Ovary (tissue), 3 donors: ENCODE measurements at regions not wholly inside any gene's neighbourhood (a gene's known extent, or its start where the extent isn't known, plus 50 kb on each side); places are given as distances from the start of the nearest gene placed in this dataset.

Experiments used
- CTCF ChIP-seq, 3 donors: fragments of 450-650 bp in 2 of 3; fragments of 200-600 bp in 1 of 3; IDR thresholded peaks; one replicate each; pipeline versions ENCODE4 v1.5.1 to v1.8.0; 2016 to 2022; ENCODE audit warnings: antibody characterized with exemption in 3 of 3, mild to moderate bottlenecking in 1 of 3
- EP300 ChIP-seq: sonication (generic); formaldehyde crosslinking; IDR thresholded peaks from one replicate; pipeline ENCODE4 v1.6.1; 2017; ENCODE audit warnings: antibody characterized with exemption
- POLR2A ChIP-seq: fragments of 450-650 bp; IDR thresholded peaks from one replicate; pipeline ENCODE4 v1.6.1; 2017; ENCODE audit warnings: antibody characterized with exemption, mild to moderate bottlenecking, moderate library complexity
- donor health status: DM: no; HTN: no; CAD: no.

GRCh38 chr6:91961671-91962070, 1374.8 kb upstream of the MAP3K7 start:
- no peak for TF ChIP-seq CTCF (IDR thresholded peaks at IDR 0.05)
- no peak for TF ChIP-seq POLR2A
- TF ChIP-seq EP300: no peak
